Hepatocyte (in vitro differentiated cells): ENCODE measurements at regions not wholly inside any gene's neighbourhood (a gene's known extent, or its start where the extent isn't known, plus 50 kb on each side); places are given as distances from the start of the nearest gene placed in this dataset.

Source experiments
- EZH2 ChIP-seq: fragments of 200-600 bp; sonication (generic); IDR thresholded peaks from 2 replicates; pipeline ENCODE4 v1.6.1; 2016; ENCODE audit warnings: antibody characterized with exemption, mild to moderate bottlenecking, borderline replicate concordance
- EZH2phosphoT487 ChIP-seq: fragments of 200-600 bp; sonication (generic); IDR thresholded peaks from one replicate; pipeline ENCODE4 v1.6.1; 2018; ENCODE audit warnings: antibody characterized with exemption, mild to moderate bottlenecking, low read depth, moderate library complexity; ENCODE audit not compliant: unreplicated experiment, severe bottlenecking
- TF ChIP-seq, protein P1 (sequence below): fragments of 200-600 bp; sonication (generic); IDR thresholded peaks from 2 replicates; pipeline ENCODE4 v1.5.1; 2016; ENCODE audit warnings: antibody characterized with exemption, mild to moderate bottlenecking; ENCODE audit not compliant: poor library complexity

DNA sequence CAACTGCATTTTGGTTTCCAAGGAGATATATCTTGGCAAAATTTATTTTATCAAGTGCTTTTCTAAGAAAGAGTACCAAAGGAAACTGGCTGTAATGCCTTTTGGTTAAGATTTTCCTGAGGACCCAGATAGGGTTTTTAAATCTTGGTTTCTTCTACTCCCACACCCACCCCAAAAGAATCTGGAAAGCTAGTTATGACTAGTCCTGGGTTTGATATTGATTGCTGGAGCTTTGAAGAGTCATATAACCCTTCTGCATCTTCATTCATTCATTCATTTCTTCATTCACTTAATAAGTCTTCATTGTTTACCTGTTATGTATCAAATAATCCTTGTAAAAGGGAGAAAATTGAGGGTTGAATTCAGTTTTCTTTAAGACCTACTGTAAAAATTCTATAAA is 425.2 kb downstream of the PCNX1 start:
- TF ChIP-seq, protein P1, sequence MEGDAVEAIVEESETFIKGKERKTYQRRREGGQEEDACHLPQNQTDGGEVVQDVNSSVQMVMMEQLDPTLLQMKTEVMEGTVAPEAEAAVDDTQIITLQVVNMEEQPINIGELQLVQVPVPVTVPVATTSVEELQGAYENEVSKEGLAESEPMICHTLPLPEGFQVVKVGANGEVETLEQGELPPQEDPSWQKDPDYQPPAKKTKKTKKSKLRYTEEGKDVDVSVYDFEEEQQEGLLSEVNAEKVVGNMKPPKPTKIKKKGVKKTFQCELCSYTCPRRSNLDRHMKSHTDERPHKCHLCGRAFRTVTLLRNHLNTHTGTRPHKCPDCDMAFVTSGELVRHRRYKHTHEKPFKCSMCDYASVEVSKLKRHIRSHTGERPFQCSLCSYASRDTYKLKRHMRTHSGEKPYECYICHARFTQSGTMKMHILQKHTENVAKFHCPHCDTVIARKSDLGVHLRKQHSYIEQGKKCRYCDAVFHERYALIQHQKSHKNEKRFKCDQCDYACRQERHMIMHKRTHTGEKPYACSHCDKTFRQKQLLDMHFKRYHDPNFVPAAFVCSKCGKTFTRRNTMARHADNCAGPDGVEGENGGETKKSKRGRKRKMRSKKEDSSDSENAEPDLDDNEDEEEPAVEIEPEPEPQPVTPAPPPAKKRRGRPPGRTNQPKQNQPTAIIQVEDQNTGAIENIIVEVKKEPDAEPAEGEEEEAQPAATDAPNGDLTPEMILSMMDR: no peak
- TF ChIP-seq EZH2phosphoT487: no peak
- TF ChIP-seq EZH2: no peak
